ENCODE measurements at regions not wholly inside any gene's neighbourhood (a gene's known extent, or its start where the extent isn't known, plus 50 kb on each side); places are given as distances from the start of the nearest gene placed in this dataset.

DNA sequence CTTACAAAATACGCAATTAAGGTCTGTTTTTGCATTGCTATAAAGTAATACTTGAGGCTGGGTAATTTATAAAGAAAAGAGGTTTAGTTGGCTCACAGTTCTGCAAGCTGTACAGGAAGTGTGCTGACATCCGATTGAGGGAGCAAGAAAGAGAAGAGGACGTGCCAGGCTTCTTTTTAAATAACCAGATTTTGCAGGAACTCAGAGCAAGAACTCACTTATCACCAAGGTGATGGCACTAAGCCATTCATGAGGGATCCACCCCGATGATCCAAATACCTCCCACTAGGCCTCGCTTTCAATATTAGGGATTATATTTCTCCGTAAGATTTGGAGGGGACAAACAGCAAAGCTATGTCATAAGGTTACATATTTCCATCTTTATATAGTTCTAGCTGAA is 456.7 kb downstream of the GLUD2 start:
- no peak for TF ChIP-seq POLR2AphosphoS5 (IDR thresholded peaks at IDR 0.05; ENCODE audit: control insufficient read depth, insufficient read depth, low read depth, low read length)
- no peak for TF ChIP-seq ZNF431 (CRISPR knock-in tag; IDR thresholded peaks at IDR 0.05)
- no peak for TF ChIP-seq SIX5 (IDR thresholded peaks at IDR 0.05; ENCODE audit: borderline replicate concordance in 1 of 2, insufficient read depth in 1 of 2, low read depth in 1 of 2, low read length in 2 of 2)
- no peak for TF ChIP-seq TEAD1 (CRISPR knock-in tag; IDR thresholded peaks at IDR 0.05)
- no peak for TF ChIP-seq ZBTB8A (IDR thresholded peaks at IDR 0.05; ENCODE audit: partially characterized antibody)
- no peak for TF ChIP-seq IRF2 (CRISPR knock-in tag; IDR thresholded peaks at IDR 0.05)
- TF ChIP-seq EZH2 (IDR thresholded peaks at IDR 0.05; ENCODE audit: borderline replicate concordance, low read depth, low read length), result no peak
- no peak for TF ChIP-seq FOXJ2 (tag; IDR thresholded peaks at IDR 0.05)
- TF ChIP-seq, protein P1, sequence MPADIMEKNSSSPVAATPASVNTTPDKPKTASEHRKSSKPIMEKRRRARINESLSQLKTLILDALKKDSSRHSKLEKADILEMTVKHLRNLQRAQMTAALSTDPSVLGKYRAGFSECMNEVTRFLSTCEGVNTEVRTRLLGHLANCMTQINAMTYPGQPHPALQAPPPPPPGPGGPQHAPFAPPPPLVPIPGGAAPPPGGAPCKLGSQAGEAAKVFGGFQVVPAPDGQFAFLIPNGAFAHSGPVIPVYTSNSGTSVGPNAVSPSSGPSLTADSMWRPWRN (IDR thresholded peaks at IDR 0.05; ENCODE audit: low read depth), result no peak

Data from K562 (cell line).